IMR-90 (cell line): ENCODE measurements at regions not wholly inside any gene's neighbourhood (a gene's known extent, or its start where the extent isn't known, plus 50 kb on each side); places are given as distances from the start of the nearest gene placed in this dataset.

ENCODE experiments used
- ATAC-seq: fragments of 200-7000 bp; cut with Tn5 transposase; 2 replicates; pipeline ENCODE4 v1.9.1; 2020; ENCODE audit warnings: low read depth, mild to moderate bottlenecking, moderate library complexity
- BruUV-seq: library from RNA; stranded (reverse); fragments of 400-500 nt; replicated peaks from 2 replicates; lab custom pipeline; 2021; lab: Mats Ljungman, UMichigan
- CTCF ChIA-PET: fragments of 300-600 bp; formaldehyde crosslinking; extraction: SDS; loops from one replicate; lab custom pipeline; 2021; ENCODE audit warnings: antibody characterized with exemption; lab: Yijun Ruan, JAX
- POLR2A ChIA-PET: fragments of 300-600 bp; sonication (Branson Sonifier 250); formaldehyde crosslinking; loops from one replicate; lab custom pipeline; 2022; ENCODE audit warnings: antibody characterized with exemption; ENCODE audit not compliant: unreplicated experiment; lab: Charles Lee
- DNase-seq: peaks from one replicate; pipeline ENCODE4 v3.0.0; 2013
- H2AFZ ChIP-seq: replicated peaks from 2 replicates; pipeline ENCODE3; 2013; ENCODE audit warnings: low read length, mild to moderate bottlenecking; ENCODE audit not compliant: poor library complexity
- H2AK5ac ChIP-seq: 2 replicates; pipeline ENCODE4 v1.6.1; 2013; ENCODE audit warnings: low read depth, low read length, inconsistent platforms
- H2AK9ac ChIP-seq: replicated peaks from 2 replicates; pipeline ENCODE3; 2013; ENCODE audit warnings: mild to moderate bottlenecking, low read depth, low read length, moderate library complexity; ENCODE audit not compliant: poor library complexity
- H2BK120ac ChIP-seq: 2 replicates; pipeline ENCODE4 v1.6.1; 2013; ENCODE audit warnings: low read depth, low read length, inconsistent platforms
- H2BK15ac ChIP-seq: 3 replicates; pipeline ENCODE4 v1.6.1; 2013; ENCODE audit warnings: low read depth, low read length, inconsistent platforms
- H2BK20ac ChIP-seq: 2 replicates; pipeline ENCODE4 v1.6.1; 2013; ENCODE audit warnings: low read depth, mild to moderate bottlenecking, inconsistent platforms, low read length, moderate library complexity
- H2BK5ac ChIP-seq: 2 replicates; pipeline ENCODE4 v1.6.1; 2013; ENCODE audit warnings: mild to moderate bottlenecking, low read depth, low read length, inconsistent platforms; ENCODE audit not compliant: poor library complexity, severe bottlenecking
- H3K14ac ChIP-seq: replicated peaks from 2 replicates; pipeline ENCODE4 v1.6.1; 2013; ENCODE audit warnings: low read depth, low read length, inconsistent platforms
- H3K18ac ChIP-seq: 2 replicates; pipeline ENCODE4 v1.6.1; 2013; ENCODE audit warnings: low read depth, low read length, control low read depth
- H3K23ac ChIP-seq: 2 replicates; pipeline ENCODE4 v1.6.1; 2013; ENCODE audit warnings: low read depth, low read length, inconsistent platforms
- H3K27ac ChIP-seq: 2 replicates; pipeline ENCODE4 v1.5.1; 2013; ENCODE audit warnings: mild to moderate bottlenecking, control low read depth, low read length; ENCODE audit not compliant: insufficient read depth
- H3K27me3 ChIP-seq: 2 replicates; pipeline ENCODE4 v1.6.1; 2013; ENCODE audit warnings: low read length; ENCODE audit not compliant: control insufficient read depth, insufficient read depth
- H3K36me3 ChIP-seq: 2 replicates; pipeline ENCODE4 v1.6.1; 2013; ENCODE audit warnings: low read length, mixed read lengths; ENCODE audit not compliant: control insufficient read depth, insufficient read depth
- H3K4ac ChIP-seq: 2 replicates; pipeline ENCODE4 v1.6.1; 2013; ENCODE audit warnings: low read depth, low read length, inconsistent platforms
- H3K4me1 ChIP-seq: 2 replicates; pipeline ENCODE4 v1.6.1; 2013; ENCODE audit warnings: low read length, mixed read lengths; ENCODE audit not compliant: control insufficient read depth, insufficient read depth
- H3K4me2 ChIP-seq: 2 replicates; pipeline ENCODE4 v1.6.1; 2013; ENCODE audit warnings: low read depth, mild to moderate bottlenecking, control low read depth, low read length, moderate library complexity
- H3K4me3 ChIP-seq: 2 replicates; pipeline ENCODE4 v1.5.1; 2013; ENCODE audit warnings: low read depth, mild to moderate bottlenecking, control low read depth, low read length, moderate library complexity; ENCODE audit not compliant: insufficient read depth
- H3K56ac ChIP-seq: 2 replicates; pipeline ENCODE4 v1.6.1; 2013; ENCODE audit warnings: low read length, inconsistent platforms; ENCODE audit not compliant: insufficient read depth; ENCODE audit errors: extremely low read depth
- H3K79me1 ChIP-seq, 2 experiments: 2 replicates each; pipeline ENCODE4 v1.6.1; 2013; ENCODE audit warnings: low read length in 2 of 2, inconsistent platforms in 1 of 2, low read depth in 1 of 2
- H3K9ac ChIP-seq: 2 replicates; pipeline ENCODE4 v1.6.1; 2013; ENCODE audit warnings: low read depth, low read length, control low read depth
- H3K9me1 ChIP-seq: 2 replicates; pipeline ENCODE4 v1.6.1; 2013; ENCODE audit warnings: low read length, inconsistent platforms; ENCODE audit not compliant: insufficient read depth
- H3K9me3 ChIP-seq: 2 replicates; pipeline ENCODE4 v1.6.1; 2013; ENCODE audit warnings: low read length; ENCODE audit not compliant: control insufficient read depth, insufficient read depth
- H4K20me1 ChIP-seq: 2 replicates; pipeline ENCODE4 v1.6.1; 2013; ENCODE audit warnings: low read length, inconsistent platforms; ENCODE audit not compliant: insufficient read depth
- H4K5ac ChIP-seq: 2 replicates; pipeline ENCODE4 v1.6.1; 2013; ENCODE audit warnings: mild to moderate bottlenecking, low read depth, low read length, control low read depth
- H4K8ac ChIP-seq, 2 experiments: 2 replicates each; pipeline ENCODE4 v1.6.1; 2013; ENCODE audit warnings: low read depth in 2 of 2, low read length in 2 of 2, control low read depth in 1 of 2, inconsistent platforms in 1 of 2
- H4K91ac ChIP-seq: 2 replicates; pipeline ENCODE4 v1.6.1; 2013; ENCODE audit warnings: low read depth, low read length, inconsistent platforms; ENCODE audit not compliant: insufficient read depth
- CEBPB ChIP-seq: IDR thresholded peaks from 2 replicates; pipeline ENCODE4 v1.6.1; 2012; ENCODE audit warnings: low read depth, low read length, improper control_type of control experiment
- CHD1 ChIP-seq: IDR thresholded peaks from 2 replicates; pipeline ENCODE4 v1.6.1; 2012; ENCODE audit warnings: low read depth, low read length, improper control_type of control experiment
- FOS ChIP-seq: fragments of 150-350 bp; IDR thresholded peaks from 2 replicates; pipeline ENCODE4 v1.6.1; 2016; ENCODE audit warnings: low read depth, low read length
- MAZ ChIP-seq: IDR thresholded peaks from 2 replicates; pipeline ENCODE4 v1.6.1; 2012; ENCODE audit warnings: low read depth, mild to moderate bottlenecking, low read length, improper control_type of control experiment, moderate library complexity, borderline replicate concordance
- MXI1 ChIP-seq: IDR thresholded peaks from 2 replicates; pipeline ENCODE4 v1.6.1; 2012; ENCODE audit warnings: low read depth, mild to moderate bottlenecking, low read length, moderate library complexity, borderline replicate concordance
- POLR2A ChIP-seq: IDR thresholded peaks from 2 replicates; pipeline ENCODE4 v1.6.1; 2012; ENCODE audit warnings: mild to moderate bottlenecking, low read depth, low read length
- RFX5 ChIP-seq: IDR thresholded peaks from 2 replicates; pipeline ENCODE4 v1.8.0; 2012; ENCODE audit warnings: low read depth, mild to moderate bottlenecking, low read length, moderate library complexity
- SMC3 ChIP-seq: fragments of 150-350 bp; IDR thresholded peaks from 2 replicates; pipeline ENCODE4 v1.6.1; 2016; ENCODE audit warnings: low read depth, mild to moderate bottlenecking, antibody characterized with exemption, low read length, moderate library complexity
- WGBS, 2 experiments: methylation state at CpG; one replicate each; pipeline versions ENCODE4 v1.1.5 to v1.1.7; 2013; ENCODE audit warnings: missing lambda C conversion rate in 2 of 2; ENCODE audit not compliant: insufficient read length in 1 of 2; ENCODE audit errors: extremely low coverage in 2 of 2; 5-methylcytosine and 5-hydroxymethylcytosine counted together
- dilution Hi-C: fragments of 300-500 bp; cut with HindIII; formaldehyde crosslinking; loops from one replicate; pipeline ENCODE4 v1.14.3; 2018; ENCODE audit warnings: low sequenced_read_pairs; ENCODE audit not compliant: unreplicated experiment
- in situ Hi-C: fragments of 300-500 bp; cut with MboI; formaldehyde crosslinking; loops from 3 replicates; pipeline ENCODE4 v1.14.3; 2019; ENCODE audit warnings: low sequenced_read_pairs, inconsistent platforms, mixed read lengths
- intact Hi-C: fragments of 100-400 bp; cut with micrococcal nuclease; formaldehyde crosslinking; loops from 2 replicates; pipeline ENCODE4 v1.10.0; 2022
- TF ChIP-seq, protein P1 (sequence below): fragments of 150-350 bp; IDR thresholded peaks from 2 replicates; pipeline ENCODE4 v1.6.1; 2016; ENCODE audit warnings: low read depth, mild to moderate bottlenecking, low read length, moderate library complexity, borderline replicate concordance
- TF ChIP-seq, protein P2 (sequence below): fragments of 150-350 bp; IDR thresholded peaks from 2 replicates; pipeline ENCODE4 v1.6.1; 2017; ENCODE audit warnings: mild to moderate bottlenecking, antibody characterized with exemption, low read length, low read depth

DNA sequence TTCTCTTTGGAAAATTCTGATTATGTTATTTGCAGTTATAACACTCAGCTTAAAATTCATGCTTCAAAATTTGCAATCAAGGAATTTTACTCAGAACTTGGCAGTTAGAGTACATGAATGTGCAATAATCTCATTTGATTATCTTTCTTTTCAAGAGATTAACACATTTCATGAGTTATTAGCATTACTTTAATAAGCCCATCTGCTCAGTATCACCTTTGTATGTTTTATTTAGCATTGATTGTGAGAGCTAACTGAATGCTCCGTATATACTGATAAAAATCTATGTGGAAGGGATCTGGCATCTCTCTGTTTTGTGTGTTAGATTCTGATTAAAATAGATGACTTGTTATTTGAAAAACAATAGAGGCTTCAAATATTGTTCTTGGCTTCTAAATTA lies 55.6 kb upstream of the CPNE8 start:
- TF ChIP-seq, protein P1, sequence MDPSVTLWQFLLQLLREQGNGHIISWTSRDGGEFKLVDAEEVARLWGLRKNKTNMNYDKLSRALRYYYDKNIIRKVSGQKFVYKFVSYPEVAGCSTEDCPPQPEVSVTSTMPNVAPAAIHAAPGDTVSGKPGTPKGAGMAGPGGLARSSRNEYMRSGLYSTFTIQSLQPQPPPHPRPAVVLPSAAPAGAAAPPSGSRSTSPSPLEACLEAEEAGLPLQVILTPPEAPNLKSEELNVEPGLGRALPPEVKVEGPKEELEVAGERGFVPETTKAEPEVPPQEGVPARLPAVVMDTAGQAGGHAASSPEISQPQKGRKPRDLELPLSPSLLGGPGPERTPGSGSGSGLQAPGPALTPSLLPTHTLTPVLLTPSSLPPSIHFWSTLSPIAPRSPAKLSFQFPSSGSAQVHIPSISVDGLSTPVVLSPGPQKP = no peak
- TF ChIP-seq MAZ (no peak), FOS (no peak), CEBPB (no peak), MXI1 (no peak), POLR2A (no peak), CHD1 (no peak), SMC3 (no peak), RFX5 (no peak)
- TF ChIP-seq, protein P2, sequence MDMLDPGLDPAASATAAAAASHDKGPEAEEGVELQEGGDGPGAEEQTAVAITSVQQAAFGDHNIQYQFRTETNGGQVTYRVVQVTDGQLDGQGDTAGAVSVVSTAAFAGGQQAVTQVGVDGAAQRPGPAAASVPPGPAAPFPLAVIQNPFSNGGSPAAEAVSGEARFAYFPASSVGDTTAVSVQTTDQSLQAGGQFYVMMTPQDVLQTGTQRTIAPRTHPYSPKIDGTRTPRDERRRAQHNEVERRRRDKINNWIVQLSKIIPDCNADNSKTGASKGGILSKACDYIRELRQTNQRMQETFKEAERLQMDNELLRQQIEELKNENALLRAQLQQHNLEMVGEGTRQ = no peak
- no CpG with 5 or more reads among the region's 1 CpG for WGBS, 2 experiments
- Histone ChIP-seq H3K4me1 (no peaks in the 10 kb centered on the region), H3K27ac (no peak overlapping the region), H2BK15ac (no peak overlapping the region), H4K5ac (no peak overlapping the region), H2BK5ac (no peak overlapping the region), H2BK20ac (no peak overlapping the region), H3K36me3 (no peaks in the 10 kb centered on the region), H3K23ac (no peak overlapping the region), H3K4me3 (no peak overlapping the region), H4K91ac (no peak overlapping the region), H3K14ac (no peak overlapping the region), H3K9ac (no peak overlapping the region), H3K9me3 (no peaks in the 10 kb centered on the region; the same call in 1 of the 2 replicates), H4K8ac (no peak overlapping the region), H2AK5ac (no peak overlapping the region), H2AFZ (no peak overlapping the region), H3K18ac (no peak overlapping the region), H2AK9ac (no peak overlapping the region), H2BK120ac (no peak overlapping the region), H3K27me3 (no peaks in the 10 kb centered on the region), H3K4ac (no peak overlapping the region), H3K56ac (no peak overlapping the region), H3K9me1 (no peaks in the 10 kb centered on the region), H3K79me1 (no peaks in the 10 kb centered on the region), H4K20me1 (no peaks in the 10 kb centered on the region), H3K4me2 (no peak overlapping the region)
- ChIA-PET POLR2A (no interaction called here), CTCF (no interaction called here)
- BruUV-seq = no TSS peak
- no peak for DNase-seq
- dilution Hi-C loops (no loop called here), in situ Hi-C loops (no loop called here), intact Hi-C loops (no loop called here)
- ATAC-seq = no peak
